K562 (cell line): ENCODE measurements at regions not wholly inside any gene's neighbourhood (a gene's known extent, or its start where the extent isn't known, plus 50 kb on each side); places are given as distances from the start of the nearest gene placed in this dataset.

Experiments
- ATF6 ChIP-seq: sonication (generic); formaldehyde crosslinking; IDR thresholded peaks from 2 replicates; pipeline ENCODE4 v1.4.0; 2020; ENCODE audit warnings: mild to moderate bottlenecking, missing genetic modification reagents
- IRF9 ChIP-seq: fragments of 450-650 bp; IDR thresholded peaks from 2 replicates; pipeline ENCODE4 v1.6.1; 2016; ENCODE audit warnings: missing biosample characterization, missing genetic modification characterization
- POLR2AphosphoS5 ChIP-seq: IDR thresholded peaks from 2 replicates; pipeline ENCODE4 v1.6.1; 2011; ENCODE audit warnings: mild to moderate bottlenecking, low read depth, low read length, moderate library complexity; ENCODE audit not compliant: control insufficient read depth, insufficient read depth
- TSHZ1 ChIP-seq: fragments of 250-450 bp; sonication (Bioruptor Pico); IDR thresholded peaks from 2 replicates; pipeline ENCODE4 v1.4.0; 2020; ENCODE audit warnings: mild to moderate bottlenecking, moderate library complexity
- ZEB2 ChIP-seq: fragments of 450-650 bp; IDR thresholded peaks from 2 replicates; pipeline ENCODE4 v1.6.1; 2016
- ZHX1 ChIP-seq: fragments of 150-350 bp; conservative IDR thresholded peaks from 2 replicates; pipeline ENCODE4 v1.6.1; 2014; ENCODE audit warnings: low read length

GRCh38 chr5:112002376-112002775 is 245.4 kb upstream of the NREP start (continued):
- no peak for TF ChIP-seq ZHX1
- TF ChIP-seq ZEB2 = no peak
- TF ChIP-seq ATF6 (CRISPR knock-in tag) = no peak
- TF ChIP-seq TSHZ1 (CRISPR knock-in tag) = no peak
- no peak for TF ChIP-seq POLR2AphosphoS5
- TF ChIP-seq IRF9 = no peak
- TF ChIP-seq, all 486 proteins: peak for 0
